Stimulated activated CD4-positive, alpha-beta T cell treated with anti-CD3 and anti-CD28 coated beads, Interleukin-1b, Interleukin-23, amount 100 ng/mL, for 1 hour (primary cell): ENCODE measurements at regions not wholly inside any gene's neighbourhood (a gene's known extent, or its start where the extent isn't known, plus 50 kb on each side); places are given as distances from the start of the nearest gene placed in this dataset.

ENCODE experiments used
- DNase-seq, 2 donors: peaks; one replicate each; pipeline ENCODE4 v3.0.0-alpha.2; 2020; ENCODE audit warnings: low read depth in 2 of 2

GRCh38 chr1:2865571-2866421 lies 64.3 kb upstream of the TTC34 start:
- no peak for DNase-seq

- DNase-seq, result no peak
Measured at GRCh38 chr1:2866422-2867086, 65.1 kb upstream of the TTC34 start.

GRCh38 chr1:2867087-2867425 lies 65.6 kb upstream of the TTC34 start:
- no peak for DNase-seq

GRCh38 chr1:2867861-2868260 lies 66.4 kb upstream of the TTC34 start:
- no peak for DNase-seq

- DNase-seq, result no peak
Measured at GRCh38 chr1:2868571-2869195, 67.2 kb upstream of the TTC34 start.

- no peak for DNase-seq
Measured at GRCh38 chr1:2871246-2871815, 69.8 kb upstream of the TTC34 start.

GRCh38 chr1:2874207-2874606 lies 72.7 kb upstream of the TTC34 start:
- DNase-seq, result no peak

GRCh38 chr1:2874607-2875480 lies 73.4 kb upstream of the TTC34 start:
- no peak for DNase-seq

GRCh38 chr1:2875707-2876561 lies 74.4 kb upstream of the TTC34 start:
- DNase-seq, result no peak

GRCh38 chr1:2876846-2877245 lies 75.4 kb upstream of the TTC34 start:
- no peak for DNase-seq

- no peak for DNase-seq
Measured at GRCh38 chr1:2877391-2877790, 75.9 kb upstream of the TTC34 start.

GRCh38 chr1:2878591-2878990 lies 77.1 kb upstream of the TTC34 start:
- DNase-seq, result no peak

- DNase-seq, result no peak
Measured at GRCh38 chr1:2879026-2879425, 77.5 kb upstream of the TTC34 start.

- no peak for DNase-seq
Measured at GRCh38 chr1:2879591-2879990, 78.1 kb upstream of the TTC34 start.

GRCh38 chr1:2880086-2880485 lies 78.6 kb upstream of the TTC34 start:
- no peak for DNase-seq

GRCh38 chr1:2880812-2881295 lies 79.4 kb upstream of the TTC34 start:
- DNase-seq, result no peak

GRCh38 chr1:2881556-2881955 lies 80.1 kb upstream of the TTC34 start:
- DNase-seq, result no peak

- DNase-seq, result no peak
Measured at GRCh38 chr1:2882966-2883696, 81.6 kb upstream of the TTC34 start.

- DNase-seq, result no peak
Measured at GRCh38 chr1:2885001-2885400, 83.5 kb upstream of the TTC34 start.

- DNase-seq, result no peak
Measured at GRCh38 chr1:2886631-2887030, 85.1 kb upstream of the TTC34 start.
